ENCODE measurements at regions not wholly inside any gene's neighbourhood (a gene's known extent, or its start where the extent isn't known, plus 50 kb on each side); places are given as distances from the start of the nearest gene placed in this dataset.

DNA sequence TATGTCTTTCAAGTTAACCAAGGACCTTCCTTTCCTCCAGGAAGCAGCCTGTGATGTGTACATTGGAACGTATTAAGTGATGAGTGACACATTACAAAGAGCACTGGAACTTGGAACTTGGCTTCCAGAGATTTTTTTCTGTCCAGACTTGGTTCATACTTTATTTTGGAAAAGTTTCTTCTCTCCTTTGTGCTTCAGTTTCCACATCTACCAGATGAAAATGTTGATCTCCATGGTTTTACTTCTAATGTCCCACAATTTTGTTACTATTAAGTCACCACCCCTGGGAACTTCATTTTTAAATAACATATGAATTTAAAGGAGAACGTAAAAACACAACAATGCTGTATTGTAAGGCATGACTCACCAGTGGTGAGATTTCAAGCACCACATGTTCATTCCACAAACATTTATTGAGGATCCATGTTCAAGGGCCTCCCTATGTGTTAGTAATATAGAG, 290.7 kb upstream of the LMCD1 start:
- Histone ChIP-seq H3K27me3 (ENCODE audit: insufficient read depth, low read depth, low read length) (no peaks in the 10 kb centered on the region), H2AFZ (ENCODE audit: low read depth, low read length) (no peak overlapping the region), H3K36me3 (ENCODE audit: insufficient read depth, low read length) (no peaks in the 10 kb centered on the region), H3K27ac (ENCODE audit: low read length) (no peak overlapping the region), H3K4me3 (ENCODE audit: low read length) (no peak overlapping the region), H3F3A (ENCODE audit: insufficient read depth, low read length, poor library complexity, severe bottlenecking) (no peaks in the 10 kb centered on the region), H3K79me2 (replicated peaks; ENCODE audit: insufficient read depth, low read length) (no peaks in the 10 kb centered on the region), H4K20me1 (ENCODE audit: insufficient read depth) (no peaks in the 10 kb centered on the region), H3K4me2 (ENCODE audit: low read length) (no peak overlapping the region), H3K9me3 (ENCODE audit: low read length) (no peaks in the 10 kb centered on the region), H3K9ac (ENCODE audit: low read length) (no peak overlapping the region), H3K9me2 (ENCODE audit: insufficient read depth, low read length) (no peaks in the 10 kb centered on the region)
- TF ChIP-seq POLR2AphosphoS5 (IDR thresholded peaks at IDR 0.05) (no peak), TAF1 (IDR thresholded peaks at IDR 0.05; ENCODE audit: low read depth) (no peak), MXI1 (conservative IDR thresholded peaks at IDR 0.05; ENCODE audit: poor library complexity, severe bottlenecking) (no peak), RAD21 (conservative IDR thresholded peaks at IDR 0.05) (no peak), CTCF (IDR thresholded peaks at IDR 0.05; ENCODE audit: poor library complexity, severe bottlenecking) (no peak), SMC3 (conservative IDR thresholded peaks at IDR 0.05; ENCODE audit: poor library complexity) (no peak), EP300 (conservative IDR thresholded peaks at IDR 0.05; ENCODE audit: poor library complexity, severe bottlenecking) (no peak)

- Histone ChIP-seq H3K9me2 (ENCODE audit: insufficient read depth, low read length) (no peaks in the 10 kb centered on the region), H3F3A (ENCODE audit: insufficient read depth, low read length, poor library complexity, severe bottlenecking) (no peaks in the 10 kb centered on the region), H3K27me3 (ENCODE audit: insufficient read depth, low read depth, low read length) (no peaks in the 10 kb centered on the region), H3K79me2 (replicated peaks; ENCODE audit: insufficient read depth, low read length) (no peaks in the 10 kb centered on the region), H2AFZ (ENCODE audit: low read depth, low read length) (no peak overlapping the region), H3K4me2 (ENCODE audit: low read length) (no peak overlapping the region), H3K36me3 (ENCODE audit: insufficient read depth, low read length) (no peaks in the 10 kb centered on the region), H3K27ac (ENCODE audit: low read length) (no peak overlapping the region), H3K9me3 (ENCODE audit: low read length) (no peaks in the 10 kb centered on the region), H4K20me1 (ENCODE audit: insufficient read depth) (no peaks in the 10 kb centered on the region), H3K9ac (ENCODE audit: low read length) (no peak overlapping the region), H3K4me3 (ENCODE audit: low read length) (no peak overlapping the region)
- TF ChIP-seq TAF1 (IDR thresholded peaks at IDR 0.05; ENCODE audit: low read depth) = no peak
Measured at GRCh38 chr3:8212794-8213193, 288.8 kb upstream of the LMCD1 start.

DNA sequence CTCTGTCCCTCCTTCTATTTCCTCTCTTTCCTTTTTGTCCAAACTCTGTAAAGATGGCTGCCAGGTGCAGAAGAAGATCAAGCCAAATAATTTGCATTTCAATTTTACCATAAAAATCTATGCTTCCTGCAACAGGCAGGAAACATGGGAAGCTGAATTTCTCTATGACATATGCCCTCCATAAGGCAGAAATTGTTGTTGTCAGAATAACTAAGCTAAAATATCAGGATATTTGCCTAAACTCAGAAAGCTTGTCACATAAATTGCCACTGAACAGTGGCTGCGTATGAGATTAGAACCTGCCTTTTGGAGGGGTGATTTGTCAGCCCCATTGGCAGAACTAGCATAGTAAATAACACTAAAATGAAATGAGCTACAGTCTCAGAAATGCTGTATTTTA, 288.3 kb upstream of the LMCD1 start:
- Histone ChIP-seq H3K79me2 (replicated peaks; ENCODE audit: insufficient read depth, low read length) (no peaks in the 10 kb centered on the region), H3K9me2 (ENCODE audit: insufficient read depth, low read length) (no peaks in the 10 kb centered on the region), H4K20me1 (ENCODE audit: insufficient read depth) (no peaks in the 10 kb centered on the region), H2AFZ (ENCODE audit: low read depth, low read length) (no peak overlapping the region), H3K27me3 (ENCODE audit: insufficient read depth, low read depth, low read length) (no peaks in the 10 kb centered on the region), H3F3A (ENCODE audit: insufficient read depth, low read length, poor library complexity, severe bottlenecking) (no peaks in the 10 kb centered on the region), H3K4me3 (ENCODE audit: low read length) (no peak overlapping the region), H3K9me3 (ENCODE audit: low read length) (no peaks in the 10 kb centered on the region), H3K27ac (ENCODE audit: low read length) (no peak overlapping the region), H3K4me2 (ENCODE audit: low read length) (no peak overlapping the region), H3K9ac (ENCODE audit: low read length) (no peak overlapping the region), H3K36me3 (ENCODE audit: insufficient read depth, low read length) (no peaks in the 10 kb centered on the region)
- TF ChIP-seq SMC3 (conservative IDR thresholded peaks at IDR 0.05; ENCODE audit: poor library complexity) (no peak), TAF1 (IDR thresholded peaks at IDR 0.05; ENCODE audit: low read depth) (no peak), EP300 (conservative IDR thresholded peaks at IDR 0.05; ENCODE audit: poor library complexity, severe bottlenecking) (no peak), POLR2AphosphoS5 (IDR thresholded peaks at IDR 0.05) (no peak), MXI1 (conservative IDR thresholded peaks at IDR 0.05; ENCODE audit: poor library complexity, severe bottlenecking) (no peak), CTCF (IDR thresholded peaks at IDR 0.05; ENCODE audit: poor library complexity, severe bottlenecking) (no peak), REST (IDR thresholded peaks at IDR 0.05; ENCODE audit: borderline replicate concordance) (no peak), EZH2 (IDR thresholded peaks at IDR 0.05; ENCODE audit: borderline replicate concordance, insufficient read depth, low read length, poor library complexity, severe bottlenecking) (no peak), RAD21 (conservative IDR thresholded peaks at IDR 0.05) (no peak)
